ENCODE measurements at regions not wholly inside any gene's neighbourhood (a gene's known extent, or its start where the extent isn't known, plus 50 kb on each side); places are given as distances from the start of the nearest gene placed in this dataset.

- no peak for TF ChIP-seq CTCF (conservative IDR thresholded peaks at IDR 0.05)
- H3K4me3 Mint-ChIP-seq: no peak overlapping the region
Measured at GRCh38 chr1:168792142-168792541, 63.1 kb upstream of the DPT start.

DNA sequence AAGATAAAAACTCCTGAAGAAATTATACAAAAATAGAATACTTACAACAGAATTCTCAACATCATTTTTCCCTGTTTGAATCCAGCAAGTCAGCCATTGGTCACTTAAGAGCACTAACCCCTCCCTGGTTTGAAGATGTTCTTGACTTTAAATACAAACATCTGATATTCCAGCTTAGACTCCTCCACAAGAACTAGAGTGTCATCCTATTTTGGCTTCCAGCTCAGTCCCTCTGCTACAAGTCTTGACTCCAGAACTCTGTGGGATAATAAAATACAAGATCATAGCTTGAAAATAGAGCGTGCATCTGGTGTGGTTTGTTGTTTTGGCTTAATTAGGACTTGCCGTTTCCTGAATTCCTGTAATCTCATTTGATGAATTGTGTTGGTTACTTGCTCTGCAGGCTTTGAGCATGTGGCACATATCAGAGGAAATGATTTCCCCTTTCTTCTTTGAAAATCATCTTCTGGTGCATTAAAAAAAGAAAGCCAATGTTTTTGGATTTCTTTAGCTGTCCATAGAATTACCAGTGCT is 63.7 kb upstream of the DPT start:
- DNase-seq (ENCODE audit: extremely low spot score, unreplicated experiment): no peak
- TF ChIP-seq CTCF (conservative IDR thresholded peaks at IDR 0.05): no peak
- Mint-ChIP-seq H3K4me3 (no peak overlapping the region), H3K27me3 (no peaks in the 10 kb centered on the region), H3K36me3 (no peaks in the 10 kb centered on the region), H3K4me1 (ENCODE audit: unreplicated experiment) (no peaks in the 10 kb centered on the region), H3K9me3 (peaks cover 6% of the 10 kb centered on the region), H3K27ac (no peak overlapping the region)

More at GRCh38 chr1:168792142-168792541, 63.1 kb upstream of the DPT start:
- Mint-ChIP-seq H3K27me3 (no peaks in the 10 kb centered on the region), H3K36me3 (no peaks in the 10 kb centered on the region), H3K9me3 (peaks cover 6% of the 10 kb centered on the region), H3K4me1 (ENCODE audit: unreplicated experiment) (no peaks in the 10 kb centered on the region), H3K27ac (no peak overlapping the region)
- DNase-seq (ENCODE audit: extremely low spot score, unreplicated experiment): no peak

- Mint-ChIP-seq H3K9me3 (peaks cover 6% of the 10 kb centered on the region), H3K36me3 (no peaks in the 10 kb centered on the region), H3K4me3 (no peak overlapping the region), H3K27me3 (no peaks in the 10 kb centered on the region), H3K4me1 (ENCODE audit: unreplicated experiment) (no peaks in the 10 kb centered on the region), H3K27ac (no peak overlapping the region)
- no peak for TF ChIP-seq CTCF (conservative IDR thresholded peaks at IDR 0.05)
- DNase-seq (ENCODE audit: extremely low spot score, unreplicated experiment): no peak
Measured at GRCh38 chr1:168794057-168794456, 65.1 kb upstream of the DPT start.

GRCh38 chr1:168795681-168796080 is 66.7 kb upstream of the DPT start:
- no peak for TF ChIP-seq CTCF (conservative IDR thresholded peaks at IDR 0.05)
- Mint-ChIP-seq H3K4me1 (ENCODE audit: unreplicated experiment) (no peaks in the 10 kb centered on the region), H3K36me3 (no peaks in the 10 kb centered on the region)

DNA sequence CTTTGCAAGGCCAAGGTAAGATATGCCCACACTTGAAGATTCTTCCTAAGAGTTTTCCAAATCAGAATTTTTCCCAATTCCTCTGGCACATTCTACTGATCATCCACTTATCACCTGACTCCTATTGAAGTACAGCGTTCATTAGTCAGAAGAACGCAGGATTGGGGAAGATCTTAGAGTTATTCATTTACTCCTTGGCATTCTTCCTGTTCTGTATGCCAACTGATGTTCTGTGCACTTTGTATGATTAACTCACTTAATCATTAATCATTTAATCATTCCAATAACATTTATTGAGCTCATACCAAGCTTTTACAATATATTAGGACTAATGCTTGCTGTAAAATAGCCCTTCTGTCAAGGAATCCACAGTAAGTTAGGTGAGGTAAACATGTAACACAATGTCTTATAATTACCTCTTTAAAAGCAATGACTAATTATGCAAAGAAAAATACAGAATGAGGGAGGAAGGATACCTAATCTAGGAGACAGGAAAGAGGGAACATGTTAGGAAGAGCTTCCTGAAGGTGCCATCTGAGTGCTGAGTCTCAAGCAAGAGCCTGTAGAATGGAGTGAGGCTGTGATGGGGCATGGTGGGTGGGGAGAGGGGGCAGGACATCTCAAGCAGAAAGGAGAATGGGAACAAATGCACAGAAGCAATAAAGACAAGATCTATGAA is 71.1 kb upstream of the DPT start:
- no peaks in the 10 kb centered on the region for H3K36me3 Mint-ChIP-seq
- no peak overlapping the region for H3K4me3 Mint-ChIP-seq
- H3K9me3 Mint-ChIP-seq: no peaks in the 10 kb centered on the region
- TF ChIP-seq CTCF (conservative IDR thresholded peaks at IDR 0.05): no peak
- H3K4me1 Mint-ChIP-seq (ENCODE audit: unreplicated experiment): peaks cover 14% of the 10 kb centered on the region
- no peaks in the 10 kb centered on the region for H3K27me3 Mint-ChIP-seq
- no peak overlapping the region for H3K27ac Mint-ChIP-seq
- DNase-seq (ENCODE audit: extremely low spot score, unreplicated experiment): no peak

More at GRCh38 chr1:168795681-168796080, 66.7 kb upstream of the DPT start:
- no peak for DNase-seq (ENCODE audit: extremely low spot score, unreplicated experiment)
- peaks cover 6% of the 10 kb centered on the region for H3K9me3 Mint-ChIP-seq
- no peaks in the 10 kb centered on the region for H3K27me3 Mint-ChIP-seq
- H3K27ac Mint-ChIP-seq: no peak overlapping the region
- H3K4me3 Mint-ChIP-seq: no peak overlapping the region
